HEK293 (cell line): ENCODE measurements at regions not wholly inside any gene's neighbourhood (a gene's known extent, or its start where the extent isn't known, plus 50 kb on each side); places are given as distances from the start of the nearest gene placed in this dataset.

Experiments
- CTCF ChIA-PET: fragments of 350-600 bp; formaldehyde crosslinking; extraction: SDS; loops from one replicate; lab custom pipeline; 2021; ENCODE audit warnings: antibody characterized with exemption; lab: Yijun Ruan, JAX
- POLR2A ChIA-PET: fragments of 300-600 bp; formaldehyde crosslinking; extraction: SDS; loops from one replicate; lab custom pipeline; 2020; ENCODE audit warnings: antibody characterized with exemption, inconsistent platforms; lab: Yijun Ruan, JAX
- H3K27ac ChIP-seq: fragments of 200-500 bp; sonication (Bioruptor generic); 2 replicates; pipeline ENCODE4 v1.5.1; 2014; ENCODE audit warnings: low read depth, low read length, control low read depth, inconsistent platforms; ENCODE audit errors: extremely low read depth
- H3K36me3 ChIP-seq, 2 experiments: fragments of 200-500 bp in 1 of 2; sonication (Bioruptor generic) in 1 of 2; 1 replicate in 1 of 2; 2 replicates in 1 of 2; pipeline ENCODE4 v1.5.1; 2014 to 2017; ENCODE audit warnings: inconsistent platforms in 2 of 2, low read length in 2 of 2; ENCODE audit not compliant: control insufficient read depth in 2 of 2, insufficient read depth in 1 of 2
- H3K4me1 ChIP-seq: fragments of 200-500 bp; sonication (Bioruptor generic); 2 replicates; pipeline ENCODE4 v1.5.1; 2014; ENCODE audit warnings: mild to moderate bottlenecking, low read length, inconsistent platforms; ENCODE audit not compliant: control insufficient read depth, insufficient read depth
- H3K4me3 ChIP-seq: 2 replicates; pipeline ENCODE4 v1.5.1; 2011; ENCODE audit warnings: low read depth, mild to moderate bottlenecking, control low read depth, low read length, moderate library complexity
- H3K9me3 ChIP-seq: fragments of 200-500 bp; sonication (Bioruptor generic); 2 replicates; pipeline ENCODE4 v1.5.1; 2014; ENCODE audit warnings: low read depth, low read length, inconsistent platforms; ENCODE audit not compliant: control insufficient read depth, insufficient read depth
- EGR2 ChIP-seq: fragments of 450-650 bp; formaldehyde crosslinking; IDR thresholded peaks from 2 replicates; pipeline ENCODE4 v1.5.1; 2016; ENCODE audit warnings: low read depth, missing biosample characterization, missing genetic modification characterization
- IKZF3 ChIP-seq: fragments of 450-650 bp; IDR thresholded peaks from 2 replicates; pipeline ENCODE4 v1.5.0; 2018; ENCODE audit warnings: missing biosample characterization, mild to moderate bottlenecking, missing genetic modification characterization, moderate library complexity
- KLF10 ChIP-seq: fragments of 450-650 bp; IDR thresholded peaks from 2 replicates; pipeline ENCODE4 v1.5.1; 2018; ENCODE audit warnings: missing biosample characterization, mild to moderate bottlenecking, missing genetic modification characterization
- MEIS1 ChIP-seq: sonication (generic); formaldehyde crosslinking; IDR thresholded peaks from 2 replicates; pipeline ENCODE4 v1.8.1; 2022; ENCODE audit warnings: missing genetic modification reagents, mild to moderate bottlenecking, borderline replicate concordance
- OSR2 ChIP-seq: fragments of 450-650 bp; formaldehyde crosslinking; IDR thresholded peaks from 2 replicates; pipeline ENCODE4 v1.5.1; 2016; ENCODE audit warnings: missing biosample characterization, missing genetic modification characterization
- RBAK ChIP-seq: fragments of 450-650 bp; formaldehyde crosslinking; IDR thresholded peaks from 2 replicates; pipeline ENCODE4 v1.5.1; 2016; ENCODE audit warnings: missing biosample characterization, missing genetic modification characterization
- SALL2 ChIP-seq: fragments of 450-650 bp; formaldehyde crosslinking; IDR thresholded peaks from 2 replicates; pipeline ENCODE4 v1.5.0; 2017; ENCODE audit warnings: missing biosample characterization, mild to moderate bottlenecking, missing genetic modification characterization, borderline replicate concordance
- SCRT1 ChIP-seq: fragments of 450-650 bp; formaldehyde crosslinking; IDR thresholded peaks from 2 replicates; pipeline ENCODE4 v1.5.1; 2016; ENCODE audit warnings: missing biosample characterization, missing genetic modification characterization, borderline replicate concordance
- ZBTB8A ChIP-seq: fragments of 450-650 bp; formaldehyde crosslinking; IDR thresholded peaks from 2 replicates; pipeline ENCODE4 v1.5.1; 2016; ENCODE audit warnings: missing biosample characterization, missing genetic modification characterization
- ZFHX2 ChIP-seq: fragments of 450-650 bp; formaldehyde crosslinking; conservative IDR thresholded peaks from 2 replicates; pipeline ENCODE4 v1.5.1; 2016; ENCODE audit warnings: missing biosample characterization, missing genetic modification characterization
- ZNF132 ChIP-seq: fragments of 450-650 bp; formaldehyde crosslinking; IDR thresholded peaks from 2 replicates; pipeline ENCODE4 v1.5.1; 2017; ENCODE audit warnings: missing biosample characterization, missing genetic modification characterization, borderline replicate concordance
- ZNF146 ChIP-seq: fragments of 450-650 bp; formaldehyde crosslinking; IDR thresholded peaks from 2 replicates; pipeline ENCODE4 v1.5.1; 2016; ENCODE audit warnings: missing biosample characterization, missing genetic modification characterization
- ZNF214 ChIP-seq: fragments of 450-650 bp; formaldehyde crosslinking; IDR thresholded peaks from 2 replicates; pipeline ENCODE4 v1.5.1; 2017; ENCODE audit warnings: missing biosample characterization, mild to moderate bottlenecking, missing genetic modification characterization, borderline replicate concordance
- ZNF223 ChIP-seq: fragments of 450-650 bp; formaldehyde crosslinking; IDR thresholded peaks from 2 replicates; pipeline ENCODE4 v1.5.1; 2016; ENCODE audit warnings: missing biosample characterization, missing genetic modification characterization
- ZNF433 ChIP-seq: fragments of 450-650 bp; formaldehyde crosslinking; IDR thresholded peaks from 2 replicates; pipeline ENCODE4 v1.5.1; 2016; ENCODE audit warnings: missing biosample characterization, missing genetic modification characterization, low read depth
- ZNF521 ChIP-seq: fragments of 450-650 bp; formaldehyde crosslinking; IDR thresholded peaks from 2 replicates; pipeline ENCODE4 v1.5.1; 2017; ENCODE audit warnings: missing biosample characterization, mild to moderate bottlenecking, missing genetic modification characterization
- ZNF548 ChIP-seq: fragments of 450-650 bp; formaldehyde crosslinking; IDR thresholded peaks from 2 replicates; pipeline ENCODE4 v1.5.1; 2016; ENCODE audit warnings: missing biosample characterization, missing genetic modification characterization
- ZNF600 ChIP-seq: fragments of 450-650 bp; formaldehyde crosslinking; IDR thresholded peaks from 2 replicates; pipeline ENCODE4 v1.5.1; 2016; ENCODE audit warnings: missing biosample characterization, missing genetic modification characterization
- ZNF621 ChIP-seq: fragments of 450-650 bp; formaldehyde crosslinking; IDR thresholded peaks from 2 replicates; pipeline ENCODE4 v1.5.1; 2017; ENCODE audit warnings: missing biosample characterization, missing genetic modification characterization
- ZNF623 ChIP-seq: fragments of 450-650 bp; formaldehyde crosslinking; IDR thresholded peaks from 2 replicates; pipeline ENCODE4 v1.5.1; 2016; ENCODE audit warnings: missing biosample characterization, missing genetic modification characterization
- ZNF624 ChIP-seq: fragments of 450-650 bp; formaldehyde crosslinking; IDR thresholded peaks from 2 replicates; pipeline ENCODE4 v1.5.1; 2017; ENCODE audit warnings: missing biosample characterization, missing genetic modification characterization
- ZNF670 ChIP-seq: fragments of 450-650 bp; formaldehyde crosslinking; IDR thresholded peaks from 2 replicates; pipeline ENCODE4 v1.5.1; 2016; ENCODE audit warnings: missing biosample characterization, missing genetic modification characterization, low read depth
- ZNF792 ChIP-seq: fragments of 450-650 bp; formaldehyde crosslinking; IDR thresholded peaks from 2 replicates; pipeline ENCODE4 v1.5.1; 2016; ENCODE audit warnings: missing biosample characterization, missing genetic modification characterization
- TF ChIP-seq, protein P1 (sequence below): fragments of 450-650 bp; formaldehyde crosslinking; IDR thresholded peaks from 2 replicates; pipeline ENCODE4 v1.5.1; 2017; ENCODE audit warnings: missing biosample characterization, missing genetic modification characterization
- TF ChIP-seq, protein P2 (sequence below): fragments of 450-650 bp; formaldehyde crosslinking; IDR thresholded peaks from 2 replicates; pipeline ENCODE4 v1.5.1; 2016; ENCODE audit warnings: missing biosample characterization, missing genetic modification characterization
- TF ChIP-seq, protein P3 (sequence below): fragments of 450-650 bp; formaldehyde crosslinking; IDR thresholded peaks from 2 replicates; pipeline ENCODE4 v1.5.1; 2016; ENCODE audit warnings: missing biosample characterization, missing genetic modification characterization
- TF ChIP-seq, protein P4 (sequence below): fragments of 450-650 bp; formaldehyde crosslinking; IDR thresholded peaks from 2 replicates; pipeline ENCODE4 v1.5.1; 2016; ENCODE audit warnings: missing biosample characterization, missing genetic modification characterization
- TF ChIP-seq, protein P5 (sequence below): fragments of 450-650 bp; formaldehyde crosslinking; IDR thresholded peaks from 2 replicates; pipeline ENCODE4 v1.5.1; 2016; ENCODE audit warnings: missing biosample characterization, missing genetic modification characterization, borderline replicate concordance

DNA sequence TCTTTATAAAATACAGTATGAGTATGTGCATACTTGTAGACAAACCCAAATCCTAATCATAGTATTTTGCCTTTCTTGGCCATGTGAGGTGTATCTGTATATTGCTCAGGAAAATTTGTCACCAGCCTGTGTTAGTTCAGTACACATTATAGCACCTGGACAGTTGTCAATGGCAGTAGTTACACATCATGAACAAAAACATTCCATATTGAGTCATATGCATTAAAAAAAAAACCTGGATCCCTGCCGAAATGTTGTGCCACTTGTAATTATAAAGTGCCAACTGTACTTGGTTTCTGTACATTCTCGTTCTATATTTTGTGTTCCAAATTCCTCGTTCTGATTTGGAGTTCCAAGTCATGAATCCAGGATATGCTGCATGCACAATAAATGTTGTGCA lies 410.4 kb downstream of the INHBA start:
- POLR2A ChIA-PET = no interaction called here
- H3K27ac ChIP-seq = no peak overlapping the region

DNA sequence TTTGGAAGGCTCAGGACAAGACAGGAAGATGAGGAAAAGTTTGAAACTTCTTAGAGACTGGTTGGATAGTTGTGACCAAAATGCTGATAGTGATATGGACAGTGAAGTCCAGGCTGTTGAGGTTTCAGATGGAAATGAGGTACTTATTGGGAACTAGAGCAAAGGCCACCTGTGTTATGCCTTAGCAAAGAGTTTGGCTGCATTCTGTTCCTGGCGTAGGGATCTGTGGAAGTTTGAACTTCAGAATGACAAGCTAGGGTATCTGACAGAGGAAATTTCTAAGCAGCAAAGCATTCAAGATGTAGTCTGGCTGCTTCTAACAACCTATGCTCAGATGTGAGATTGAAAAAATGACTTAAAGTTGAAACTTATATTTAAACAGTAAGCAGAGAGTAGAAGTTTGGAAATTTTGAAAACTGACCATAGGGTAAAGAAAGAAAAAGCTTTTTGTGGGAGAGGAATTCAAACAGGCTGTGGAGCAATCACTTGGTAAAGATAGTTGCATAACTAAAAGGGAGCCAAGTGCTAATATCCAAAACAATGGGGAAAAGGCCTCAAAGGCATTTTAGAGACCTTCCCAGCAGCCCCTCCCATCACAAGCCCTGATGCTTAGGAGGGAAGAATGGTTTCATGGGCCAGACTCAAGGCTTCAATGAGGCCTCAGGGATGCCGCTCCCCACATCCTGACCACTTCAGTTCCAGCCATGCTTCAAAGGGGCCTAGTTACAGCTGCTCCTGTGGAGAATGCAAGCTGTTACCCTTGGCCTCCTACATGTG lies 415.1 kb downstream of the INHBA start:
- Histone ChIP-seq H3K4me3 (no peak overlapping the region), H3K4me1 (no peaks in the 10 kb centered on the region), H3K9me3 (no peaks in the 10 kb centered on the region), H3K27ac (no peak overlapping the region), H3K36me3 (no peaks in the 10 kb centered on the region)
- TF ChIP-seq SCRT1 (no peak), ZNF433 (no peak), ZNF214 (no peak), SALL2 (tag by site-specific recombination) (no peak), ZNF624 (tag by site-specific recombination) (no peak), ZNF132 (tag by site-specific recombination) (no peak), IKZF3 (tag by site-specific recombination) (no peak), ZNF792 (tag by site-specific recombination) (no peak), ZNF600 (no peak), ZBTB8A (tag by site-specific recombination) (no peak), KLF10 (tag by site-specific recombination) (no peak), ZNF621 (tag by site-specific recombination) (no peak), ZNF670 (no peak), MEIS1 (CRISPR knock-in tag) (no peak)
- TF ChIP-seq, protein P1, sequence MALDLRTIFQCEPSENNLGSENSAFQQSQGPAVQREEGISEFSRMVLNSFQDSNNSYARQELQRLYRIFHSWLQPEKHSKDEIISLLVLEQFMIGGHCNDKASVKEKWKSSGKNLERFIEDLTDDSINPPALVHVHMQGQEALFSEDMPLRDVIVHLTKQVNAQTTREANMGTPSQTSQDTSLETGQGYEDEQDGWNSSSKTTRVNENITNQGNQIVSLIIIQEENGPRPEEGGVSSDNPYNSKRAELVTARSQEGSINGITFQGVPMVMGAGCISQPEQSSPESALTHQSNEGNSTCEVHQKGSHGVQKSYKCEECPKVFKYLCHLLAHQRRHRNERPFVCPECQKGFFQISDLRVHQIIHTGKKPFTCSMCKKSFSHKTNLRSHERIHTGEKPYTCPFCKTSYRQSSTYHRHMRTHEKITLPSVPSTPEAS (tag by site-specific recombination) = no peak
- TF ChIP-seq, protein P2, sequence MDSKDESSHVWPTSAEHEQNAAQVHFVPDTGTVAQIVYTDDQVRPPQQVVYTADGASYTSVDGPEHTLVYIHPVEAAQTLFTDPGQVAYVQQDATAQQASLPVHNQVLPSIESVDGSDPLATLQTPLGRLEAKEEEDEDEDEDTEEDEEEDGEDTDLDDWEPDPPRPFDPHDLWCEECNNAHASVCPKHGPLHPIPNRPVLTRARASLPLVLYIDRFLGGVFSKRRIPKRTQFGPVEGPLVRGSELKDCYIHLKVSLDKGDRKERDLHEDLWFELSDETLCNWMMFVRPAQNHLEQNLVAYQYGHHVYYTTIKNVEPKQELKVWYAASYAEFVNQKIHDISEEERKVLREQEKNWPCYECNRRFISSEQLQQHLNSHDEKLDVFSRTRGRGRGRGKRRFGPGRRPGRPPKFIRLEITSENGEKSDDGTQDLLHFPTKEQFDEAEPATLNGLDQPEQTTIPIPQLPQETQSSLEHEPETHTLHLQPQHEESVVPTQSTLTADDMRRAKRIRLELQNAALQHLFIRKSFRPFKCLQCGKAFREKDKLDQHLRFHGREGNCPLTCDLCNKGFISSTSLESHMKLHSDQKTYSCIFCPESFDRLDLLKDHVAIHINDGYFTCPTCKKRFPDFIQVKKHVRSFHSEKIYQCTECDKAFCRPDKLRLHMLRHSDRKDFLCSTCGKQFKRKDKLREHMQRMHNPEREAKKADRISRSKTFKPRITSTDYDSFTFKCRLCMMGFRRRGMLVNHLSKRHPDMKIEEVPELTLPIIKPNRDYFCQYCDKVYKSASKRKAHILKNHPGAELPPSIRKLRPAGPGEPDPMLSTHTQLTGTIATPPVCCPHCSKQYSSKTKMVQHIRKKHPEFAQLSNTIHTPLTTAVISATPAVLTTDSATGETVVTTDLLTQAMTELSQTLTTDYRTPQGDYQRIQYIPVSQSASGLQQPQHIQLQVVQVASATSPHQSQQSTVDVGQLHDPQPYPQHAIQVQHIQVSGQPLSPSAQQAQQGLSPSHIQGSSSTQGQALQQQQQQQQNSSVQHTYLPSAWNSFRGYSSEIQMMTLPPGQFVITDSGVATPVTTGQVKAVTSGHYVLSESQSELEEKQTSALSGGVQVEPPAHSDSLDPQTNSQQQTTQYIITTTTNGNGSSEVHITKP = no peak
- TF ChIP-seq, protein P3, sequence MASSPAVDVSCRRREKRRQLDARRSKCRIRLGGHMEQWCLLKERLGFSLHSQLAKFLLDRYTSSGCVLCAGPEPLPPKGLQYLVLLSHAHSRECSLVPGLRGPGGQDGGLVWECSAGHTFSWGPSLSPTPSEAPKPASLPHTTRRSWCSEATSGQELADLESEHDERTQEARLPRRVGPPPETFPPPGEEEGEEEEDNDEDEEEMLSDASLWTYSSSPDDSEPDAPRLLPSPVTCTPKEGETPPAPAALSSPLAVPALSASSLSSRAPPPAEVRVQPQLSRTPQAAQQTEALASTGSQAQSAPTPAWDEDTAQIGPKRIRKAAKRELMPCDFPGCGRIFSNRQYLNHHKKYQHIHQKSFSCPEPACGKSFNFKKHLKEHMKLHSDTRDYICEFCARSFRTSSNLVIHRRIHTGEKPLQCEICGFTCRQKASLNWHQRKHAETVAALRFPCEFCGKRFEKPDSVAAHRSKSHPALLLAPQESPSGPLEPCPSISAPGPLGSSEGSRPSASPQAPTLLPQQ (tag by site-specific recombination) = no peak
- ChIA-PET POLR2A (no interaction called here), CTCF (interaction anchor here (0.7 kb wide), 1 partner anchor 231 kb away, joined by 3 read pairs; no protein-coding TSS in a partner anchor)

More for the DNA sequence above, 410.4 kb downstream of the INHBA start:
- CTCF ChIA-PET = interaction anchor here (0.7 kb wide), 1 partner anchor 1063 kb away, joined by 3 read pairs; no protein-coding TSS in a partner anchor
- H3K4me1 ChIP-seq = no peaks in the 10 kb centered on the region
- no peak overlapping the region for H3K4me3 ChIP-seq
- H3K36me3 ChIP-seq = no peaks in the 10 kb centered on the region
- no peaks in the 10 kb centered on the region for H3K9me3 ChIP-seq
- TF ChIP-seq ZNF623 (tag by site-specific recombination) = no peak
- TF ChIP-seq, protein P4, sequence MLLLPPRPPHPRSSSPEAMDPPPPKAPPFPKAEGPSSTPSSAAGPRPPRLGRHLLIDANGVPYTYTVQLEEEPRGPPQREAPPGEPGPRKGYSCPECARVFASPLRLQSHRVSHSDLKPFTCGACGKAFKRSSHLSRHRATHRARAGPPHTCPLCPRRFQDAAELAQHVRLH = no peak
- TF ChIP-seq ZNF670 = no peak
- TF ChIP-seq, protein P5, sequence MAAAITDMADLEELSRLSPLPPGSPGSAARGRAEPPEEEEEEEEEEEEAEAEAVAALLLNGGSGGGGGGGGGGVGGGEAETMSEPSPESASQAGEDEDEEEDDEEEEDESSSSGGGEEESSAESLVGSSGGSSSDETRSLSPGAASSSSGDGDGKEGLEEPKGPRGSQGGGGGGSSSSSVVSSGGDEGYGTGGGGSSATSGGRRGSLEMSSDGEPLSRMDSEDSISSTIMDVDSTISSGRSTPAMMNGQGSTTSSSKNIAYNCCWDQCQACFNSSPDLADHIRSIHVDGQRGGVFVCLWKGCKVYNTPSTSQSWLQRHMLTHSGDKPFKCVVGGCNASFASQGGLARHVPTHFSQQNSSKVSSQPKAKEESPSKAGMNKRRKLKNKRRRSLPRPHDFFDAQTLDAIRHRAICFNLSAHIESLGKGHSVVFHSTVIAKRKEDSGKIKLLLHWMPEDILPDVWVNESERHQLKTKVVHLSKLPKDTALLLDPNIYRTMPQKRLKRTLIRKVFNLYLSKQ (tag by site-specific recombination) = no peak
- TF ChIP-seq EGR2 (tag by site-specific recombination) = no peak
- TF ChIP-seq ZFHX2 (tag by site-specific recombination) = no peak
- no peak for TF ChIP-seq ZNF146 (tag by site-specific recombination)
- no peak for TF ChIP-seq OSR2
- TF ChIP-seq ZNF521 (tag by site-specific recombination) = no peak
- no peak for TF ChIP-seq ZNF132 (tag by site-specific recombination)
- TF ChIP-seq ZNF548 (tag by site-specific recombination) = no peak
- TF ChIP-seq RBAK (tag by site-specific recombination) = no peak
- no peak for TF ChIP-seq ZNF223 (tag by site-specific recombination)
